Eye (tissue), 1 donor: ENCODE measurements at regions not wholly inside any gene's neighbourhood (a gene's known extent, or its start where the extent isn't known, plus 50 kb on each side); places are given as distances from the start of the nearest gene placed in this dataset.

Experiments used
- DNase-seq: peaks from one replicate; pipeline ENCODE4 v3.0.0-alpha.2; 2015

- DNase-seq: no peak
Observed at GRCh38 chr6:143621876-143622605, 55.7 kb upstream of the PHACTR2 start.

- DNase-seq: no peak
Observed at GRCh38 chr6:143621159-143621873, 56.4 kb upstream of the PHACTR2 start.

DNA sequence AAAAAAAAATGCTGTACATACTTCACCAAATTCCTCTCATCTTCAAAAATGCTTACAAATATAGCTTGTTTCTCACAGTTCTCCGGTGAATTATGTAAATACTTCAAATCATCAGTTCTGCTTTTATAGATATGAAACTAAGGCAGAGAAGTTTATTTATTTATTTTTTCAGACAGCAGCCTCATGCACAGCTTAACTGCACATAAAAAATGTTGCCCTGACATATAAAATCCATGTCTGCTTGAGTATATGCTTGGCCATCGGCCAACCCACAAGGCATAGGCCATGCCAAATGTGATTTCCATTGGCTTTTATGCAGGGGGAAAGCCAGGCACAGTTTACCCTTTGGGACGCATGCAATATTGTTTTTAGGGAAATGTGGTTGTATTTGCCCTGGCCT lies 57.3 kb upstream of the PHACTR2 start:
- DNase-seq: peak; percentile 25

- no peak for DNase-seq
Observed at GRCh38 chr6:143619824-143620401, 57.9 kb upstream of the PHACTR2 start.

GRCh38 chr6:143616741-143617140 lies 61.0 kb upstream of the PHACTR2 start:
- DNase-seq: no peak

DNA sequence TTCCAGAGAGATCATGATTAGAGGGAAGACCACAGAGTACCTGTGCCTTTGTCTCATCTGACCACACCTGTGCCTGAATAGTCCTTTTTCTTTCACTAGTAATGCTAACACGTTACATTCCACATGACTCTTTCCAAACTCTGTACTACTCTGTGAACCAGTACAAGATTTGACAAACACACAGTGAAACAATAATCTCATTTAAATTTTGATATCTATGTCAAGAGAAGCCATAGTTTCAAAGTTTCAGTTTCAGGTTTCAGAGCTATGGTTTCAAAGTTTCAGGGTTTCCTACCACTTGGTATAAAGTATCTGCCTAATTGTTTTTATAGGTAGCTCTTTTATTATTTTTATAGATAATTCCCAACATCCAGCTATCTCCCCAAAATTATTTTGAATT lies 62.0 kb upstream of the PHACTR2 start:
- no peak for DNase-seq

DNA sequence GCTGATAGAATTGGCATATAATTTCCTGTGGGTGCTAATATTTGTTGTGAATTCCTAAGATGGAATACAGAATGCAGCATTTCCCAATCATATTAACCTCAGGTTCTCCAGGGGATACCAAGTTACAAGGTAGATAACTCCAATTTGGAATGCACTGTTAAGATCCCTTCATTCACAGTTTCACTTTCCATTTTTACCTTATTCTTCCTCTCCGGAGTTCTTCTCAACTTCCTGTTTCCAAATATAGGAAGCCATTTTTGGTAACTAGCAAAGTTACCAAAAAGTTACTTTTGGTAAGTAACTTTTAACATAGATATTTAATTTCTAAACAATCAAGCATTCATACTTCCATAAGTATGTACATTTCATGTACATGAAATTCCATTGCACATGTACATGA lies 63.5 kb upstream of the PHACTR2 start:
- DNase-seq: no peak

DNA sequence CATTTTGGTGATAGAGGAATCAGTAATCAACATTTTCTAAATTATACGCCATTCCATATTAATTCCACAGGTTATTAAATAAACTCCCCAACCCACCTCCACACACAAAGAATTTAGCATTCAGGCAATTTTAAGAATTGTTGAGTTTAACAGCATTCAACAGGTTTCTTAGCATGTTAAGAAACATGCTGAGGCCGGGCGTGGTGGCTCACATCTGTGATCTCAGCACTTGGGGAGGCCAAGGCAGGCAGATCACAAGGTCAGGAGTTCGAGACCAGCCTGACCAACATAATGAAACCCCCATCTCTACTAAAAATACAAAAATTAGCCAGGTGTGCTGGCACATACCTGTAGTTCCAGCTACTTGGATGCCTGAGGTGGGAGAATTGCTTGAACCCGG lies 64.0 kb upstream of the PHACTR2 start:
- DNase-seq: no peak

- DNase-seq: no peak
Observed at GRCh38 chr6:143612186-143612585, 65.6 kb upstream of the PHACTR2 start.

DNA sequence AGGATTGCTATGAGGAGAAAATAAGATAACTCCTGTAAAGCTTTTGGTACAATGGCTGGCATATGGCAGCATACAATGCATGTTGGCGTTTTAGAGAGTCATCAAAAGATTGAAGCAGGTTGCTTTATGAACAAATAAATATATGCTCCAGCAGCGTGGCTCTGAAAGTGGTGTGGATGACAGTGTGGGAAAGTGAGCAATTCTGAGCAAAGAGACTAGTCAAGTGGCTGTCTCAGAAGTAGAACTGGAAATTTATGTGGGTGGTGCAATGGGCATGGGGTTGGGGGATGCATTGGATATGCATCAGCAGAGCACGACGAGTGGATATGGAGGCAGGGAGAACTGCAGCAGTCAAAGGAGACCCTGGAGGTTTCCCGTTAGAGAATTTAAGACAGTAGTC lies 66.2 kb upstream of the PHACTR2 start:
- no peak for DNase-seq

DNA sequence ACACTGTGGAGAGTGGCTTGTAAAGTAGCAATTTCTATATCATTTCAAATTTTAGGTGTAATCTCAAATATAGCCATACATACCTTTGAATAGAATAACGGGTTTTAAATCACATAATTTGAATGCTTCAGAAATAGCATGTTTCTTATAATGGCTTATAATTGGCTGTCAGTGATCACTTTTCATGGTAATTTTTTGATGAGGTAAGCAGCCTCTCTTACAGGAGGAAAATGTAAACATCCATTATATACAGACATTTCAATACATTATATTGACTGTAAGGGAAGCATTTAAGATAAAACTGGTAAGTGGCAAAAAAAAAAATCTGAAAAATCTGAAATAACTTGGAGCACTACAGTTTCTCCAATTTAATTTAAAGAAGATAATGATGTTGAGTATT lies 67.8 kb upstream of the PHACTR2 start:
- DNase-seq: no peak

DNA sequence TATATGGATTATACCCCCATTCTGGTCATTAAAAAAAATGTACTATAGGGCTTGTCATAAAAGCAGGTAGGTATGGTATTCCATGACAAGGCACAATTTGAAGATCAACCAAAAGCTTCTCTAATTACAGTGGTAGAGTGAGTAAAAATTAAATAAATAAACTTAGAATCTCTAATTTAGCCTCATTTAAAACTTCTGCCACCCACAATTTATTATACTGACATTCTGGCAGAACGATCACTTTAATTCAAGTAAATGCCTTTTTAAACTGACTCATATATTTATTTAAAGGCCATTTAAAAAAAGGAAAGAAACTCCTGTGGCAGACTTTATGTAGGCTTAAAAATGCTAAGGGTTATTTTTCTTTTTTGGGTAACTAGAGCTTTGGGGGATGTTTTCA lies 68.3 kb upstream of the PHACTR2 start:
- DNase-seq: no peak

DNA sequence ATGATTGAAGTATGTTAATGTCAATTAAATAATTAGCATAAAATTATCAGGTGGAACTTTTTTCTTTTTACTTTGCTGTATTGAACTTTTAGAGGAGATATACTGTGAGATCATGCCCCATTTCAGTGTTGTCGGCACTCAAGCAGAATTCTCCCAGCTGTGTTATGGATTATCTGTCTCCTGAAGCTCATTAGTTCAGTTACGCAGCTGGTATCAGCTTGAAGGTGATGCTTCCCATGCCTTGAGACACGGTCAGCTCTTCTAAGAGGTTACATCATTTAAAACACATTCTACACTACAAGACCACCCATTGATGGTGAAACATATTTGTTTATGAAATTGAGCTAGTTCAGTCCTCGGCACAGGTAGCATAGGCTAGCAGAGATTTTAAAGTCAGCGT lies 68.9 kb upstream of the PHACTR2 start:
- DNase-seq: peak; percentile 52

DNA sequence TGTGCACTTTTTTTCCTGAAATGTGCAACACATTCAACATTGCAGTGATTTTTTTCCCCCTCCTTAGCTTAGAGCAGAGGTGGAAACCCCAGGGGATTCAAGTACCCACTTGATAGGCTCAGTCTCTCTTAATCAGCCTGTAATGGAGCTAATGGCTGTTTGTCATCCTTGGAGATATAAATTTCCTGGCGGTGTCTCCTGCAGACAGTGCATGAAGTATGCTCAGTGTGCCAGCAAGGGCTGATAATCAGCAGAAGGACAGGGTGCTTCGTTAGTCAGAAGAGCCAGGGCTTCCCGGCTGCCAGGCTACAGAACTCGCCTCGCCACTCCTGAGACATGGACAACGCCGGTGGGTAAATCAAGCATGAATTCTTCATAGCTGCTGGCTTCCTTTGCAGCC lies 69.8 kb upstream of the PHACTR2 start:
- peak; percentile 73 for DNase-seq

DNA sequence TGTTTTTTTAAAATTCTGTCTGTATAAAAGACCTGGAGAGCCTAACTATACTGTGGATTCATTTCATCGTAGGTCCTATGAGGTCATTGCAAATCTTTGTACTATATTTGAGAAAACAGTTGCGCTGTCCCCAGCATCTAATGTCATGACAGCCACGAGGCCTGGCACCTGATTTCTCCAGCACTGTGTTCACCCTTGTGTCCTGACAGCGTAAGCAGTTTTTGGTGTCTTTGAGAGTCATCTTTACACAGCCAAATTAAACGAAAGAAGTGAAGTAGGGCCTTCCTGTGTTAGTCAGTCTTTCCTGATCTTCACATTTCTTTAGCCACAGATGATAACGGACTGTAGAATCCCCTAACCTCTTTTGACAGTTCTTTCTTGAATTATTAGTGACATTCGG lies 70.6 kb upstream of the PHACTR2 start:
- DNase-seq: no peak

GRCh38 chr6:143605906-143606521 lies 71.8 kb upstream of the PHACTR2 start:
- DNase-seq: no peak

GRCh38 chr6:143603455-143603854 lies 74.3 kb upstream of the PHACTR2 start:
- DNase-seq: no peak

DNA sequence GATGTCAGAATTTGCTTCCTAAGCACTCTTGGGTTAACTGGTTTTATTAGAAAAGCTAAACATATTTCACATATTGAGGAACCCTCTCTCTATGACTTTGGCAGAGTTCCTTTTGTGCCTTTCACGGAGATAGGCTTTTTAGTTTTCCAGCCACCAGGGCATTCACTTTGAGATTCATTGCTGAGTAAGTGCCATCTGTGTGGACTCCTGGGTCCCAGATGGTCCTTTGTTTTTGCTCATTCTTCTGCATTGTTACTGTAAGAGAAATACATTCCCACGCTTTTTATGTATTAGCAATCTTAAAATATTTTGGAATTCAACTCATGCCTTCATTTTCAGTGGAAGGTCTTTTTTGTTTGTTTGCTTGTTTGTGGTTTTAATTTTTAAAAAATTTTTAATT lies 76.3 kb upstream of the PHACTR2 start:
- peak; percentile 55 for DNase-seq

GRCh38 chr6:143600821-143601220 lies 76.9 kb upstream of the PHACTR2 start:
- DNase-seq: no peak

GRCh38 chr6:143598466-143599080 lies 79.2 kb upstream of the PHACTR2 start:
- no peak for DNase-seq

DNA sequence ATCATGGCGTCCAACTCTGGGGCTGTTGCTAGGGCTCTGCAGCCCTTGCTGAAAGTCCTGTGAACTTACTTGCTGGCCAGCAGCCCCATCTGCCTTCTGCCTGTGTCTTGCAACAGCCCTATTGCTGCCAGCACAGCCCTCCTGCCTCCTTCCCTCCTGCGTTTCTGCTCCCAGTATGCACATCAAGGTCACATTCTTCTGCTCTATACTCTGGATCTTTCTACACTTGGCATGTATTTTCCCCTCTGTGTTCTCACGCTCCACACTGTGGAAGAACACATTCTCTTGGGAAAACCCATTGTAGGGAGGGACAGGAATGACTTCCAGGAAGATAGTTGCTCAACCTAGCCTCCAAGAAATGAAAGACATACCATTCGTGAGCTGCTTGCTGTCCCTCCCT lies 80.9 kb upstream of the PHACTR2 start:
- no peak for DNase-seq

DNA sequence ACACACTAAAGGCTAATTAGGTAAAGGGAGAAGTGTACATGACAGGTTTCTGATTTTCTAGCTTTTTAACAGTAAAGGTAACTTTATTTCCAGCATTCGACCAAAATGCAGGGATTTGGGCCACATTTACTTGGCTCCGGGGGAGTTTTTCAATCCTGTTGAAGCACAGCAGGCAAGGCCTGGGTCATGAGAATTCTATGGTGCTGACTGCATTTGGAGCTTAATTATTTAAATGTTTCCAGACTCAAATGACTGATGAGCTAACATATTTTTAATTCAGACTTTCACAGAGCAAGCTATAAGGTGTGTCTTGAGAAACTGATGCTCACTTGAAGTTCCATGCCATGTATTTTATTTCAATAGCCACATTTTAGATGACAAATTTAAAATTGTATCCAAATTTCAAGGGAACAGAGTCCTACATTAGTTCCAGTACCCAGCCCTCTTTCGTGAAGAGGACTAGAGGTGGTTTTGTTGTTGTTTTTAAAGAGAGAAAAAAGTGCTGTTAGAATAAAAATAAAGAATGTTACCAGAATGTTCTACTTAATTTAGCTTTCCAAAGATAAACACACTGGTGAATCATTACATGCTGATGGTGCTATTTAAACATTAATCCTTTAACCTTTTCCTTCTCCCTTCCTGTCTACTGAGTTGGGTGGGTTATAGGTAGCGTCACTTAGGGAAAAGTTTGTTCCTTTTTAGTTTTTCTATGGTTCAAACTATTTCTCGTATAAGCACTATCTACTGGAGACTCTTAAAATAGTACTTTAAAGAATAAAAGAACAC lies 82.3 kb upstream of the PHACTR2 start:
- DNase-seq: no peak

GRCh38 chr6:143594647-143595046 lies 83.1 kb upstream of the PHACTR2 start:
- no peak for DNase-seq
